PC-3 (cell line): ENCODE measurements at regions not wholly inside any gene's neighbourhood (a gene's known extent, or its start where the extent isn't known, plus 50 kb on each side); places are given as distances from the start of the nearest gene placed in this dataset.

Experiments
- ATAC-seq: fragments of 200-7000 bp; cut with Tn5 transposase; 2 replicates; pipeline ENCODE4 v1.9.1; 2020; ENCODE audit warnings: mild to moderate bottlenecking, moderate library complexity
- BruUV-seq: library from RNA; stranded (reverse); fragments of 400-500 nt; replicated peaks from 2 replicates; lab custom pipeline; 2021; lab: Mats Ljungman, UMichigan
- CTCF ChIA-PET: fragments of 300-600 bp; sonication (Branson Sonifier 250); formaldehyde crosslinking; loops from one replicate; lab custom pipeline; 2022; ENCODE audit warnings: antibody characterized with exemption; lab: Charles Lee
- POLR2A ChIA-PET: fragments of 300-600 bp; sonication (Branson Sonifier 250); formaldehyde crosslinking; loops from one replicate; lab custom pipeline; 2022; ENCODE audit warnings: antibody characterized with exemption; ENCODE audit not compliant: unreplicated experiment; lab: Charles Lee
- DNase-seq: peaks from one replicate; pipeline ENCODE4 v3.0.0-alpha.2; 2015
- H2AFZ ChIP-seq: fragments of 300-600 bp; sonication (generic); 2 replicates; pipeline ENCODE4 v1.6.0; 2016; ENCODE audit warnings: antibody characterized with exemption, low read length
- H3F3A ChIP-seq: fragments of 300-600 bp; sonication (generic); one replicate; pipeline ENCODE4 v1.6.0; 2017; ENCODE audit warnings: antibody characterized with exemption, low read length, control low read depth, mild to moderate bottlenecking; ENCODE audit not compliant: unreplicated experiment
- H3K27ac ChIP-seq: fragments of 300-600 bp; sonication (generic); 2 replicates; pipeline ENCODE4 v1.5.1; 2016; ENCODE audit warnings: mild to moderate bottlenecking, low read length
- H3K27me3 ChIP-seq: fragments of 300-600 bp; sonication (generic); 2 replicates; pipeline ENCODE4 v1.6.1; 2016; ENCODE audit warnings: low read length, mixed read lengths
- H3K36me3 ChIP-seq: fragments of 300-600 bp; sonication (generic); 2 replicates; pipeline ENCODE4 v1.6.1; 2016; ENCODE audit warnings: low read depth, mixed run types, low read length, mixed read lengths
- H3K4me1 ChIP-seq: fragments of 300-600 bp; sonication (generic); 2 replicates; pipeline ENCODE4 v1.5.1; 2016; ENCODE audit warnings: low read length; ENCODE audit not compliant: insufficient read depth
- H3K4me2 ChIP-seq: fragments of 300-600 bp; sonication (generic); 2 replicates; pipeline ENCODE4 v1.6.0; 2016; ENCODE audit warnings: low read length
- H3K4me3 ChIP-seq: fragments of 300-600 bp; sonication (generic); 2 replicates; pipeline ENCODE4 v1.5.1; 2016; ENCODE audit warnings: mild to moderate bottlenecking, low read length, mixed read lengths
- H3K79me2 ChIP-seq: fragments of 300-600 bp; sonication (generic); 2 replicates; pipeline ENCODE4 v1.6.1; 2017; ENCODE audit warnings: low read length, mixed read lengths
- H3K9ac ChIP-seq: fragments of 300-600 bp; sonication (generic); 2 replicates; pipeline ENCODE4 v1.6.0; 2016; ENCODE audit warnings: mild to moderate bottlenecking, low read length
- H3K9me2 ChIP-seq: fragments of 300-600 bp; sonication (generic); replicated peaks from 2 replicates; pipeline ENCODE4 v1.6.1; 2016; ENCODE audit warnings: mixed run types, low read length, mixed read lengths
- H3K9me3 ChIP-seq: fragments of 300-600 bp; sonication (generic); 2 replicates; pipeline ENCODE4 v1.6.1; 2016; ENCODE audit warnings: low read length, mixed read lengths
- H4K20me1 ChIP-seq: fragments of 300-600 bp; sonication (generic); 2 replicates; pipeline ENCODE4 v1.6.1; 2016; ENCODE audit warnings: low read length, mixed read lengths
- CTCF ChIP-seq: fragments of 300-600 bp; sonication (generic); conservative IDR thresholded peaks from 2 replicates; pipeline ENCODE4 v1.5.1; 2017; ENCODE audit warnings: antibody characterized with exemption, low read depth, mild to moderate bottlenecking, low read length
- EZH2 ChIP-seq: fragments of 300-600 bp; sonication (generic); IDR thresholded peaks from one replicate; pipeline ENCODE4 v1.6.1; 2017; ENCODE audit warnings: antibody characterized with exemption, mild to moderate bottlenecking, low read length; ENCODE audit not compliant: unreplicated experiment
- EZH2phosphoT487 ChIP-seq: fragments of 300-600 bp; sonication (generic); IDR thresholded peaks from 2 replicates; pipeline ENCODE4 v1.6.1; 2018; ENCODE audit warnings: mild to moderate bottlenecking, antibody characterized with exemption, low read length, borderline replicate concordance
- intact Hi-C: fragments of 100-400 bp; cut with micrococcal nuclease; formaldehyde crosslinking; loops from 2 replicates; pipeline ENCODE4 v1.9.0; 2023

GRCh38 chr3:32623532-32623931, 52.9 kb upstream of the DYNC1LI1 start:
- no peak for ATAC-seq
- POLR2A ChIA-PET = no interaction called here
- no peak for TF ChIP-seq EZH2phosphoT487
- no peak for TF ChIP-seq CTCF
- TF ChIP-seq EZH2 = no peak

GRCh38 chr3:32621466-32621865, 50.8 kb upstream of the DYNC1LI1 start:
- CTCF ChIA-PET = no interaction called here
- Histone ChIP-seq H3K9me3 (no peaks in the 10 kb centered on the region), H3K27ac (no peak overlapping the region), H3K4me3 (no peak overlapping the region), H3K4me1 (peaks cover 5% of the 10 kb centered on the region), H3K79me2 (no peaks in the 10 kb centered on the region), H3K9ac (no peak overlapping the region), H3K9me2 (no peaks in the 10 kb centered on the region), H3K36me3 (no peaks in the 10 kb centered on the region), H3K4me2 (no peak overlapping the region), H3F3A (no peaks in the 10 kb centered on the region), H4K20me1 (no peaks in the 10 kb centered on the region), H2AFZ (no peak overlapping the region), H3K27me3 (no peaks in the 10 kb centered on the region)
- BruUV-seq = no TSS peak
- no peak for DNase-seq
- intact Hi-C loops = no loop called here
- TF ChIP-seq EZH2 (no peak), EZH2phosphoT487 (no peak), CTCF (no peak)
- ATAC-seq = no peak
- POLR2A ChIA-PET = no interaction called here

More at GRCh38 chr3:32623532-32623931, 52.9 kb upstream of the DYNC1LI1 start:
- intact Hi-C loops = no loop called here
- BruUV-seq = no TSS peak
- no peaks in the 10 kb centered on the region for H3K9me2 ChIP-seq
- no peaks in the 10 kb centered on the region for H3K27me3 ChIP-seq
- H3K4me2 ChIP-seq = no peak overlapping the region
- no peaks in the 10 kb centered on the region for H3K79me2 ChIP-seq
- no peaks in the 10 kb centered on the region for H3K4me1 ChIP-seq
- DNase-seq = no peak
- no peaks in the 10 kb centered on the region for H4K20me1 ChIP-seq
- no peak overlapping the region for H3K27ac ChIP-seq
- H3F3A ChIP-seq = no peaks in the 10 kb centered on the region
- H3K4me3 ChIP-seq = no peak overlapping the region
- no peaks in the 10 kb centered on the region for H3K36me3 ChIP-seq
- H3K9ac ChIP-seq = no peak overlapping the region
- H3K9me3 ChIP-seq = no peaks in the 10 kb centered on the region
- no peak overlapping the region for H2AFZ ChIP-seq
- CTCF ChIA-PET = no interaction called here

GRCh38 chr3:32620611-32621310, 50.1 kb upstream of the DYNC1LI1 start:
- no peaks in the 10 kb centered on the region for H4K20me1 ChIP-seq
- H3K4me1 ChIP-seq = peaks cover 12% of the 10 kb centered on the region
- H3K27ac ChIP-seq = no peak overlapping the region
- H3K9me3 ChIP-seq = no peaks in the 10 kb centered on the region
- TF ChIP-seq EZH2phosphoT487 (no peak), EZH2 (no peak)
- DNase-seq (peak; percentile 18), ATAC-seq (no peak)
- no peaks in the 10 kb centered on the region for H3K27me3 ChIP-seq
- H3K79me2 ChIP-seq = no peaks in the 10 kb centered on the region
- H3K9me2 ChIP-seq = no peaks in the 10 kb centered on the region
- POLR2A ChIA-PET = no interaction called here
- H3K4me2 ChIP-seq = no peak overlapping the region
- H3F3A ChIP-seq = no peaks in the 10 kb centered on the region
- H3K4me3 ChIP-seq = no peak overlapping the region
- H2AFZ ChIP-seq = no peak overlapping the region
- intact Hi-C loops = no loop called here
- no peaks in the 10 kb centered on the region for H3K36me3 ChIP-seq
- no TSS peak for BruUV-seq
- CTCF ChIA-PET = no interaction called here
- H3K9ac ChIP-seq = no peak overlapping the region
